Esophagus muscularis mucosa (tissue), 3 donors: ENCODE measurements at regions not wholly inside any gene's neighbourhood (a gene's known extent, or its start where the extent isn't known, plus 50 kb on each side); places are given as distances from the start of the nearest gene placed in this dataset.

Experiments used
- POLR2A ChIP-seq: fragments of 450-650 bp; IDR thresholded peaks from one replicate; pipeline ENCODE4 v1.6.1; 2017; ENCODE audit warnings: antibody characterized with exemption, moderate library complexity, mild to moderate bottlenecking, low read depth
- TF ChIP-seq, protein P1 (sequence below), 3 experiments: fragments of 200-600 bp in 2 of 3; fragments of 450-650 bp in 1 of 3; sonication (generic) in 2 of 3; IDR thresholded peaks; one replicate each; pipeline ENCODE4 v1.5.1; 2017 to 2019; ENCODE audit warnings: antibody characterized with exemption in 3 of 3, mild to moderate bottlenecking in 2 of 3, moderate library complexity in 1 of 3

DNA sequence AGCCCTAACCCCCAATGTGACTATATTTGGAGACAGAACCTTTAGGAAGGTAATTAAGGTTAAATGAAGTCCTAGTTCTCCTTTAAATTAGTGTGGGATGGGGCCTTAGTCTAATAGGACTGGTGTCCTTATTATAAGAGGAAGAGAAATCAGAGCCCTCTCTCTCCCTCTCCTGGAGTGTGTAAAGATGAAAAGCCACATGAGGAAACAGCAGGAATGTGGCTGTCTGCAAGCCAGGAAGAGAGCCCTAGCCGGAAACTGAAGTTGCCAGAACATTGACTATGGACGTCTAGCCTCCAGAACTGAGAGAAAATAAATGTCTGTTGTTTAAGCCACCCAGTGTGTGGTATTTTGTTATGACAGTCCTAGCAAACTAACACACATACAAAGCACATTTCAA lies 802.9 kb upstream of the AMELY start:
- no peak for TF ChIP-seq POLR2A
- TF ChIP-seq, protein P1, sequence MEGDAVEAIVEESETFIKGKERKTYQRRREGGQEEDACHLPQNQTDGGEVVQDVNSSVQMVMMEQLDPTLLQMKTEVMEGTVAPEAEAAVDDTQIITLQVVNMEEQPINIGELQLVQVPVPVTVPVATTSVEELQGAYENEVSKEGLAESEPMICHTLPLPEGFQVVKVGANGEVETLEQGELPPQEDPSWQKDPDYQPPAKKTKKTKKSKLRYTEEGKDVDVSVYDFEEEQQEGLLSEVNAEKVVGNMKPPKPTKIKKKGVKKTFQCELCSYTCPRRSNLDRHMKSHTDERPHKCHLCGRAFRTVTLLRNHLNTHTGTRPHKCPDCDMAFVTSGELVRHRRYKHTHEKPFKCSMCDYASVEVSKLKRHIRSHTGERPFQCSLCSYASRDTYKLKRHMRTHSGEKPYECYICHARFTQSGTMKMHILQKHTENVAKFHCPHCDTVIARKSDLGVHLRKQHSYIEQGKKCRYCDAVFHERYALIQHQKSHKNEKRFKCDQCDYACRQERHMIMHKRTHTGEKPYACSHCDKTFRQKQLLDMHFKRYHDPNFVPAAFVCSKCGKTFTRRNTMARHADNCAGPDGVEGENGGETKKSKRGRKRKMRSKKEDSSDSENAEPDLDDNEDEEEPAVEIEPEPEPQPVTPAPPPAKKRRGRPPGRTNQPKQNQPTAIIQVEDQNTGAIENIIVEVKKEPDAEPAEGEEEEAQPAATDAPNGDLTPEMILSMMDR (IDR thresholded peaks at IDR 0.05) = no peak
